Thoracic aorta (tissue), 2 donors: ENCODE measurements at regions not wholly inside any gene's neighbourhood (a gene's known extent, or its start where the extent isn't known, plus 50 kb on each side); places are given as distances from the start of the nearest gene placed in this dataset.

Source experiments
- ATAC-seq: fragments of 150-250 bp; one replicate; pipeline ENCODE4 v1.8.0; 2017; ENCODE audit warnings: low read depth; ENCODE audit not compliant: insufficient number of reproducible peaks, low FRiP score
- DNase-seq: peaks from one replicate; pipeline ENCODE4 v3.0.0-alpha.2; 2020; ENCODE audit warnings: low spot score
- H3K27ac ChIP-seq, 2 donors: fragments of 200-600 bp; sonication (generic); 1 replicate in 1 of 2; 2 replicates in 1 of 2; pipeline ENCODE4 v1.5.1; 2016; ENCODE audit warnings: mild to moderate bottlenecking in 2 of 2, moderate library complexity in 2 of 2
- H3K27me3 ChIP-seq: fragments of 200-600 bp; sonication (generic); replicated peaks from 2 replicates; pipeline ENCODE4 v1.6.0; 2016; ENCODE audit warnings: mild to moderate bottlenecking; ENCODE audit not compliant: insufficient read depth
- H3K36me3 ChIP-seq: fragments of 200-600 bp; sonication (generic); one replicate; pipeline ENCODE4 v1.5.1; 2016
- H3K4me1 ChIP-seq, 2 donors: fragments of 200-600 bp; sonication (generic); 1 replicate in 1 of 2; 2 replicates in 1 of 2; pipeline versions ENCODE4 v1.5.1 to v1.6.0; 2016; ENCODE audit warnings: low read depth in 2 of 2, mild to moderate bottlenecking in 1 of 2; ENCODE audit not compliant: control insufficient read depth in 1 of 2
- H3K4me3 ChIP-seq: fragments of 200-600 bp; sonication (generic); 2 replicates; pipeline ENCODE4 v1.5.1; 2016; ENCODE audit warnings: mild to moderate bottlenecking
- H3K9me3 ChIP-seq: fragments of 200-600 bp; sonication (generic); 2 replicates; pipeline ENCODE4 v1.5.1; 2016
- CTCF ChIP-seq: fragments of 200-600 bp; sonication (generic); IDR thresholded peaks from one replicate; pipeline ENCODE4 v1.5.1; 2019; ENCODE audit warnings: antibody characterized with exemption

- no peak overlapping the region for H3K27ac ChIP-seq
- TF ChIP-seq CTCF, result no peak
- DNase-seq (no peak), ATAC-seq (no peak)
- H3K4me1 ChIP-seq, result peaks cover 5 to 13% of the 10 kb centered on the region in 2 donors
- no peaks in the 10 kb centered on the region for H3K9me3 ChIP-seq
- H3K4me3 ChIP-seq, result no peak overlapping the region
- no peaks in the 10 kb centered on the region for H3K36me3 ChIP-seq
- no peaks in the 10 kb centered on the region for H3K27me3 ChIP-seq
Observed at GRCh38 chr14:80095623-80096022, 115.7 kb downstream of the DIO2 start.

GRCh38 chr14:80087411-80087810 lies 123.9 kb downstream of the DIO2 start:
- TF ChIP-seq CTCF, result no peak
- no peak for DNase-seq

GRCh38 chr14:80084196-80084595 lies 127.1 kb downstream of the DIO2 start:
- Histone ChIP-seq H3K9me3 (no peaks in the 10 kb centered on the region), H3K4me1 (no peaks in the 10 kb centered on the region), H3K27me3 (no peaks in the 10 kb centered on the region), H3K27ac (no peak overlapping the region), H3K4me3 (no peak overlapping the region), H3K36me3 (no peaks in the 10 kb centered on the region)
- ATAC-seq (no peak), DNase-seq (no peak)
- TF ChIP-seq CTCF, result no peak

More at GRCh38 chr14:80087411-80087810, 123.9 kb downstream of the DIO2 start:
- Histone ChIP-seq H3K9me3 (no peaks in the 10 kb centered on the region), H3K4me1 (no peaks in the 10 kb centered on the region), H3K27ac (no peak overlapping the region), H3K27me3 (no peaks in the 10 kb centered on the region), H3K36me3 (no peaks in the 10 kb centered on the region), H3K4me3 (no peak overlapping the region)
- no peak for ATAC-seq

GRCh38 chr14:80080601-80081000 lies 130.7 kb downstream of the DIO2 start:
- no peak overlapping the region for H3K27ac ChIP-seq
- DNase-seq (no peak), ATAC-seq (no peak)
- H3K9me3 ChIP-seq, result no peaks in the 10 kb centered on the region
- H3K36me3 ChIP-seq, result no peaks in the 10 kb centered on the region
- H3K4me3 ChIP-seq, result no peak overlapping the region
- no peaks in the 10 kb centered on the region for H3K4me1 ChIP-seq
- H3K27me3 ChIP-seq, result no peaks in the 10 kb centered on the region
- no peak for TF ChIP-seq CTCF

- ATAC-seq (no peak), DNase-seq (no peak)
- Histone ChIP-seq H3K9me3 (no peaks in the 10 kb centered on the region), H3K4me3 (no peak overlapping the region), H3K27me3 (no peaks in the 10 kb centered on the region), H3K27ac (no peak overlapping the region), H3K4me1 (no peaks in the 10 kb centered on the region), H3K36me3 (no peaks in the 10 kb centered on the region)
- no peak for TF ChIP-seq CTCF
Observed at GRCh38 chr14:80078501-80078900, 132.8 kb downstream of the DIO2 start.
